HG03039 (cell line): ENCODE measurements at regions not wholly inside any gene's neighbourhood (a gene's known extent, or its start where the extent isn't known, plus 50 kb on each side); places are given as distances from the start of the nearest gene placed in this dataset.
"Not testable (repeated sequence)": the region's sequence is repeated elsewhere in the genome, so short reads cannot be mapped to it uniquely, and the experiment has no call there.

ENCODE experiments used
- ATAC-seq: cut with Tn5 transposase; IDR thresholded peaks from one replicate; pipeline ENCODE4 v1.9.1; 2021; ENCODE audit warnings: mild to moderate bottlenecking, moderate library complexity; ENCODE audit not compliant: unreplicated experiment

DNA sequence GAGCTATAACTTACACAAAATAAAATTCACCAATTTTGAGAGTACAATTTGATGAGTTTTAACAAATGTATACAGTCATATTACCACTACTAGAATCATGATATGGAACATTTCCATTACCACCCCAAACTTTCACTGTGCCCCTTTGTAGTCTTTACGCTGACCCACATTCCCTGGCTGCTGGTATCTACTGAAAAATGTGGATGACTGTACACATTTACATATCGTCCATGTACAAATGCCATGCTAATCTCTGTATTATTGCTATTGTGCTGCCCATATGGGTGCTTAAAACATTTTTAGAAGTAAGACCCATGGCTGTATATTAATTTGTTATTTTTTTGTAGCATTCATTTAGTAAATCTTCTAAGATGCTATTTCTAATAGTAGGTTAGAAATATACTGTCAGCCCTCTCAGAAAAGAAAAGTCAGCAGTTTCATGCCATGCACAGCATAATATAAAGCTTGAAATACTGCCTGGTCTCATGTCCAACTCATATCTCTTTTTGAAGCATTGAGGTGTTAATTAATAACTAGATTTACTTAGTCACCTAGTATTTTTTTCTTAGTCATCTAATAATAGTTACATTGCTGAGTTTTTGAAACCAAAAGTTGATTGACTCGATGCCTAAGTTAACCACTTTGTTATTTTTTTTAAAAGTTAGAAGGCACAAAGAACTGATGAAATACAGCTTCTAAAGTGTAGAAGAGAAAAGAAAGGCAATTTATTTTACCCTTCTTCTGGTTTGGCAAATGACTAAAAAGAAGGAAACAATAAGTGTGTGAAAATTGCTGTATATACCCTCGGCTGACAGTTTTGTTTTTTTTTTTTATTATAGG lies 188.3 kb upstream of the MEF2C start:
- ATAC-seq: peak; percentile 59

- no peak for ATAC-seq
These were observed 186.6 kb upstream of the MEF2C start for GRCh38 chr5:89069591-89069990.

DNA sequence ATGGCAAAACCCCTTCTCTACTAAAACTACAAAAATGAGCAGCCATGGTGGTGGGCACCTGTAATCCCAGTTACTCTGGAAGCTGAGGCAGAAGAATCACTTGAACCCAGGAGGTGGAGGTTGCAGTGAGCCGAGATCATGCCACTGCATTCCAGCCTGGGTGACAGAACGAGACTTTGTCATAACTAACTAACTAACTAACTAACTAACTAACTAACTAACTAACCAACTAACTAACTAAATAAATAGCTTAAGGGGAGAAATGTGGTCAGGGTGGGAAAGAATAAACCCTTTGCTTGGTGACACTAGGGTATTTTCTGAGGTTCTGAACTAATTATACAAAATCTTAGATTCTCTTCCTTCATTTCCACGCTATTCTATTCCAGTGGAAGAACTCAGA lies 184.4 kb upstream of the MEF2C start:
- ATAC-seq: no peak

GRCh38 chr5:89065919-89066318 lies 182.9 kb upstream of the MEF2C start:
- ATAC-seq: peak; percentile 86

- ATAC-seq: no peak
These were observed 181.8 kb upstream of the MEF2C start for GRCh38 chr5:89064736-89065135.

DNA sequence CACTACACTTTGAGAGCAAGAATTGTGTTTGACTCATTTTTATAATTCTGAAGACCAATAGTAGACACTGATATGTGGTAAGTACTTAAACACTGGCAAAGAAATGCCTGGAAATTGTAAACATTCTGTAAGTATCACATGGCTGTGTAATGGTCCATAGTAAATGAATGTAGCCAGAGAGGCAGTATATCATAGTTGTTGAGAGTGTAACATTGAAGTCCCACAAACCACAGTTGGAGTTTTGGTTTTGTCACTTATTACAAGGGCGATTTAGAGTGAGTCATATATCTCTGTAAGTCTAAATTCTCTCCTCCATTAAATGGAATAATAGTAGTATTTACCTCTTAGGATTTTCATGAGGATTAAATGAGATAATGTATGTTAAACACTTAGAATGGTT lies 181.1 kb upstream of the MEF2C start:
- no peak for ATAC-seq

GRCh38 chr5:89060768-89061167 lies 177.8 kb upstream of the MEF2C start:
- ATAC-seq: no peak

- ATAC-seq: no peak
These were observed 176.3 kb upstream of the MEF2C start for GRCh38 chr5:89059274-89059673.

- no peak for ATAC-seq
These were observed 172.7 kb upstream of the MEF2C start for GRCh38 chr5:89055695-89056085.

DNA sequence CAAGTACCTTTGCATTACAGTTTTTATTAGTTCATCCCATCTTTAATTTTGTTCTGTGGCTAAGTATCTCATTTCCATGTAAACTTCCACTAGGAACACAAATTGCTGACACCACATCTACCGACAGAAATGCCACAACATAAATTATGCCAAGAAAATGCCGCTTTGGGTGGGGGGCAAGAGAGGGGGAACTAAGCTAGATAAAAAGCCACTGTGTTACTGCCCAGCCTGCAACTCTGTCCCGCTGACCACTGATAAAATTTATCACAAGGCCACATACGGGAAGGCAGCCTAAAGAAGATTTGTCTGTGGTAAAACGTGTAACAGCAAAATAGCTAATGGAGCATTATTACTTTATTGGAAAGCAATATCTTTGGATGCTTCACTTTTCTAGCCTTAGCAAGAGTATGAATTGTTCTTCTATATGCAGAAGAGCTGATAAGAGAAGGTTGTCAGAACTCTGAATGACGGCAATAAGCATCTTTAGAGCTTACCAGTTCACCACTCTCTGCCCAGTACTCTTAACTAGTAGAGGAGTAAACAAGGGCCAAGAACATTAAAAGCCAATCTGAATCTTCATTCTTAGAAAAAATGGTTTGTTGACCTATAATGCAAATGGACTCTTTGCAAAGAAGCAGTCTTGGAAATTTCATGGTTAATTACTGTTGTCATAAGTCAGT lies 172.2 kb upstream of the MEF2C start:
- ATAC-seq: no peak

DNA sequence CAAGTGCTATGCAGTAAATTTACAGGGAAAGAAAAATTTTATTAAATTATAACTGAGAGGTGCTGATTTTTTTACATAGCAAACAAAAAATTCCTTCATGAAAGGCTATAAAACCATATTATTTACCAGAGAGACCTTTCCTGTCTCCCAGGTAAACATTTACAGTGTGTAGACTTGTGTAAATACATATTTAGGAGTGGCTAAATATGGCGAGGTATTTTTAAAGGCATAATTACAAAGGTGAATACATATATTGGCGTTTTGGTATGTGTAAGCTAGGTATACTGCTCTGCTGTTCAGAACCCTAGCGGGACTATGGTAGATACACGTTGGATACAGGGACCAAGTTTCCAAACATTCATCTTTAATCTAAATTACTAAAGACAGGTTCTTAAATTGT lies 170.6 kb upstream of the MEF2C start:
- ATAC-seq: no peak

DNA sequence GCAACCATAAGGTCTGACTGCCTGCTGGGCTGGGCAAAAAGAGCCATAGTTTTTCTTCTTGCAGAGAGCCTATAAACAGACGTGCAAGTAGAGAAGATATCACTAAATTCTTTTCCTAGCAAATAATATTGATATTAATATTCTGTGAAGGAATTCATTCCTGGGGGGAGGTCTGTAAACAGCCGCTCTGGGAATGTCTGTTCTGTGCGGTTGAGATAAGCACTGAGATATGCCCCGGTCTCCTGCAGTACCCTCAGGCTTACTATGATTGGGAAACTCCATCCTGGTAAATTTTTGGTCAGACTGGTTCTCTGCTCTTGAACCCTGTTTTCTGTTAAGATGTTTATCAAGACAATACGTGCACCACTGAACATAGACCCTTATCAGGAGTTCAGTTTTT lies 167.1 kb upstream of the MEF2C start:
- ATAC-seq: not testable (repeated sequence)

DNA sequence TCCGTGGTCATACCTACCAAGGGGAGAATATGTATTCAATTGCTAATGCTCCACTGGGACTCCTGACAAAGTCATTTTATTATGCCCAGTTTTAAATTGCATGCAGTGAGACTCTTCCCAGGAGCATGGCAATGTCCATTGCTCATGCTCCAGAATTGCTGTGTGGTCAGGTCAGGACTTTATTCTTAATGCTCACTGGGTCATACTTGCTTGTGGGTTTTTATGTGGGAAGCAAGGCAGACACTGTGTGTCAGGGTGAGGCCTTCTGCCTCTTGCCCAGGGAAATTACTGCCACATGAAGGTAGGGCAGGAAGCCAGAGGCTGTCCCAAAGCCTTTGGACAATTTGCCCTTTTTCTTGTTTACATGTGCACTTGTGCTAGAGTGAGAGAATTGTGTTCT lies 164.6 kb upstream of the MEF2C start:
- no peak for ATAC-seq

DNA sequence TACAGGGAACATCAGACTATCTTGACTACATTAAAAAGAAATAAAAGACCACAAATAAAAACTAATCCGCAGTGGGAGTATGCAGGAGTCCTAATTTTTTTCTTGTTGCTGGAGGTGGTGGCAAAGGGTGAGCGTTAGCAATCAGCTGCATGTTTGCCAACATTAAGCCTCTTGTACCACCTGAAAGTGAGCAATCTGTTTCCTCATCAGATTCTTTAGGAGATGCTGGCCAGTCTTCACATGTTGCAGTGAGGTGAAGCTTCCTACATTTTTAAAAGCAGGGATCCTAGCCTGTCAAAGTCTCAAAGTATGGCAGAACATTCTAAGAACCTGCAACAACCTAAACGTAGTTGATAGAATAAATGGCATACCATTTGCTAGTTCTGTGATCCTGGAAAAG lies 162.2 kb upstream of the MEF2C start:
- ATAC-seq: no peak

GRCh38 chr5:89044674-89045200 lies 161.8 kb upstream of the MEF2C start:
- no peak for ATAC-seq

- peak; percentile 62 for ATAC-seq
These were observed 160.7 kb upstream of the MEF2C start for GRCh38 chr5:89043676-89044075.

- ATAC-seq: no peak
These were observed 159.8 kb upstream of the MEF2C start for GRCh38 chr5:89042746-89043145.

- ATAC-seq: no peak
These were observed 159.0 kb upstream of the MEF2C start for GRCh38 chr5:89041976-89042375.

DNA sequence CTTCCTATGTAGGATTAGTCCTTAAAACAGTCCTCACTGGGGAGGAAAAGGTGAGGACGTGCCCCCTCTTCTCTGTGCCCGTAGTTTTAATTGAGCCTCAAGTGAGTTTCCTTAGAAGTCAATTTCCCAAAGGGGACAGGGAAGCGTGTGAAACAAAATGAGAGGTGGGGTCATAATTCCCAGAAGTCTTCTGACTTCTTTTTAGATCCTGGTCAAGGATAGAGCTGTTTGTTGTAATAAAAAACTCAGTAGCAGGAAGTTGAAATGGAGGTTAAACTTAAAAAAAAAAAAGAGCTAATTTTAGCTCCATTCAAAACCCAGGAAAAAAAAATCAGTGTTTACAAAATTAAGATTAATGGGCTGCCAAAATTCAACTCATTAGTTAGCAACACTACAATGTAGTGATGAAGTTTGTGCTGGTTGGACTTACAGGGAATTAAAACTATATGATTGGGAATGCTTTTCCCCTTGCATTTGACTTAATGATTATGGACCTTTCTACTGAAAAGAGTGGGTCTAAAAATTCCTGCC lies 158.3 kb upstream of the MEF2C start:
- no peak for ATAC-seq

DNA sequence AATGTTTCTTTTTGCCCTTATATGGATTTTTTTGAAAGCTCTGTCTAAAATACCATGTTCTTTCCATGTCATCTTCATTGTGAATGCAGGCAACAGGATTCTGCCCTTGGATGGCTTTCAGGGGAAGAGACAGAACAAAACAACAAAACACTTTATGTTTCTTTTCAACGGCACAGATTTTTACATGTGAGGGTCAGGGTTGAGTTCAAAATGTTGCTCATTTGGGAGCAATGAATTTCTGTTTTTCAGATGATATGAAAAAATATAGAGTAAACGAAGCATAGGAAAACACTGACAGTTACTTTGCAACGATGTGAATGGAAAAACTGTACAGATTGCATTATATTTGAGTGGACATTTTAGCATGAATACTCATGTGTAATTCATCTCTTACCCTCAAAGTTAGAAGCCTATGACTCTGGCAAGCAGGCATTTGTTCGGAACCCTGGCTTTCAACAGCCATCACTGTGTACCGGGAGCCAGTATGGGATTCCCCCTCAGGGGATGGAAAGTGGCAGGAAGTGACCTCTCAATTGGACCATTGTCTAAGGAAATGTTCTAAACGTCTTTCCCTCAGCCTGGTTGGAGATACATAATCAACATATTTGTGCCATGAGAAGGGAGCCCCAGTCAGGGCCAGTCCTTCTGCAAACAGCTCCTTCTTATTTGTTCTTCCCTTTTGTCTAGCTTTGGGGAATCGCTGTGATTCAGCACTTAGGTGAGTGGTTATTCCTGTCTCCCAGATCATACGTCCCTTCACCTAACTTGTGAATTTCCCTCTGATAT lies 153.9 kb upstream of the MEF2C start:
- no peak for ATAC-seq

- ATAC-seq: no peak
These were observed 153.2 kb upstream of the MEF2C start for GRCh38 chr5:89036166-89036565.
